GM18951 (cell line): ENCODE measurements at regions not wholly inside any gene's neighbourhood (a gene's known extent, or its start where the extent isn't known, plus 50 kb on each side); places are given as distances from the start of the nearest gene placed in this dataset.

ENCODE experiments used
- POLR2A ChIP-seq: IDR thresholded peaks from 4 replicates; pipeline ENCODE4 v1.6.1; 2011; ENCODE audit warnings: mild to moderate bottlenecking; ENCODE audit not compliant: insufficient read length, insufficient read depth; ENCODE audit errors: extremely low read depth
- in situ Hi-C: fragments of 300-500 bp; cut with MboI; formaldehyde crosslinking; loops from one replicate; pipeline ENCODE4 v1.12.0; 2022; ENCODE audit warnings: low sequenced_read_pairs, mixed read lengths, inconsistent platforms; ENCODE audit not compliant: unreplicated experiment

- TF ChIP-seq POLR2A: no peak
- in situ Hi-C loops: no loop called here
Observed at GRCh38 chr1:79822053-79822452, 815.5 kb upstream of the ADGRL4 start.

DNA sequence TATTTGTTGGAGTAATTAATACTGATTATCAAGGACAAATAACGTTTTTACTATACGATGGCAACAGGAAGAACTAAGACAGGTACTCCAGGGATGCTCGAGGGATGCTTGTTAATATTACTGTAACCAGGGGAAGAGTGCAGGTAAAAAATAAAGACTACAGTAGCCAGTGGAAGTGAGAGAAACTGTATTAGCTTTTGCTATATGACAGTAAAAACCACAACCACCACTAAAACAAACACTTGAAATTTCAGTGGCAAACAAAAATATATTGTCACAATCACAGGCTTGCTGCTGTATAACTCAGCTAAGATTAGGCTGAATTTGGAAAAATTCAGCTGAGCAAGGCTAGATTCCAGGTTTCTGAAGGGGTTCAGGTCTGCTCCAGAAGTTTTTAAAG is 812.6 kb upstream of the ADGRL4 start:
- in situ Hi-C loops: no loop called here

GRCh38 chr1:79817031-79817560 is 810.6 kb upstream of the ADGRL4 start:
- no peak for TF ChIP-seq POLR2A

More for the DNA sequence above, 812.6 kb upstream of the ADGRL4 start:
- TF ChIP-seq POLR2A: no peak

DNA sequence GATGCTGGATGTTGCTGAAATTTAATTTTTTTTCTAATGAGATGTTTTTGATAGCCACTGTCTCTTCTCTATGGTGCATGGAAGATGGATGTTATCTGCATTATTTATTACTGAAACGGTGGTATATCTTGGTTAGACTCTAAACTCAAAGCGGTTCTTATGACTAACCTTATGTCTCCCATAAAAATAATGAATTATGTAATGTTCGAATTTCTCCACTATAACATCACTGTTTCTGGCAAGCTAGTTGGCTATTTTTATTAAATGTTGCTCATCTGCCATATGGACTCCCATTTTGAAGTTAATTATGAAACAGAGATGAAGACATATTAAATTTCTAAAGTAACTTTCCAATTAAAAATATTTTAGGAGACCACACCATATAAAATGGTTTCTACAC is 808.6 kb upstream of the ADGRL4 start:
- TF ChIP-seq POLR2A: no peak
- in situ Hi-C loops: no loop called here

More at GRCh38 chr1:79817031-79817560, 810.6 kb upstream of the ADGRL4 start:
- in situ Hi-C loops: no loop called here

DNA sequence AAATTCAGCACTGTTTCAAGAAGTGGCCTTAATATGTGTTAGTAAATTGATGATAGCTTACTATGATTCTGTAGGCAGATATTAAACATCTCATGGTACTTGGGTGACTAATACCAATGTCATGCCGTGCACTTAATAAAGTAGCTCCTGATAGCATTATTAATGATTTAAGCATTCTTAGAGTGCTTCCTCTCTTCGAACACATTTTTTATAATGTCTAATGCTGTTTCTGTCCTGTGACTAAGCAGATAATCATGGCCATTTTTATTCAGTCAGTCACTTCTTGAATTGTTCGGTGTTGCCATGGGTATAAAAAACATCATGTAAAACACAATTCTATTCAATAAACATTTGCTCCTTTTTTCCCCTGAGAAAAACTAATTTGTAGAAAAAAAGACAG is 804.6 kb upstream of the ADGRL4 start:
- in situ Hi-C loops: no loop called here
- no peak for TF ChIP-seq POLR2A

- no peak for TF ChIP-seq POLR2A
- in situ Hi-C loops: no loop called here
Observed at GRCh38 chr1:79808816-79809475, 802.4 kb upstream of the ADGRL4 start.

DNA sequence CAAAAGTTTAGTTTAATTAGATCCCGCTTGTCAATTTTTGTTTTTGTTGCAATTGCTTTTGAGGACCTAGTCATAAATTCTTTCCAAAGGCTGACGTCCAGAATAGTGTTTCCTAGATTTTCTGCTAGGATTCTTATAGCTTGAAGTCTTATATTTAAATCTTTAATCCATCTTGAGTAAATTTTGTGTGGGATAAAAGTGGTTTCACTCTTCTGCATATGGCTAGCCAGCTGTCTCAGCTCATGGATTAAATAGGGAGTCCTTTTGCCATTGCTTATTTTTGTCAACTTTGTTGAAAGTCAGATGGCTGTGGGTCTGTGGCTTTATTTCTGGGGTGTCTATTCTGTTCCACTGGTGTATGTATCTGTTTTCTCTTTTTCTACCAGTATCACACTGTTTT is 801.3 kb upstream of the ADGRL4 start:
- in situ Hi-C loops: no loop called here
- no peak for TF ChIP-seq POLR2A

DNA sequence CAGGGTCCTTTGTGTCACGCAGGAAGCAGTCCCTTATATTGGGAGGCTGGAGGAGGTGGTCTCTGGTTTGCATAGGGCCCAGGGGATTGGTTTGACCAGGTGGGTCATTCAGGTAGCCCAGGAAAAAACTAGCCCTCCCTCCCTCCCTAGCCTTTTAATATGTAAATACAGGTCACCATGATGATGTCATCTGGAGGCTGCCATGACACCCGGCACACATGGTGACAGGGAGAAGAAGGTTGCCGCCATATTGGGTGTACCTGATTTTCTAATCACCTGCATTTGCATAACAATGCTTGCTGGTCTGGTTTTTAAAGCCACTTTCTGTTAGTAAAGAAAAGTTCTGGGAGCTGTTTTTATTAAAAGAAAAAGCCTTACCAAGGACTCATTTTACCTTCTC is 791.0 kb upstream of the ADGRL4 start:
- in situ Hi-C loops: no loop called here

GRCh38 chr1:79796434-79796833 is 789.9 kb upstream of the ADGRL4 start:
- in situ Hi-C loops: no loop called here
- TF ChIP-seq POLR2A: no peak

More for the DNA sequence above, 791.0 kb upstream of the ADGRL4 start:
- no peak for TF ChIP-seq POLR2A

- in situ Hi-C loops: no loop called here
Observed at GRCh38 chr1:79792219-79792930, 785.8 kb upstream of the ADGRL4 start.

GRCh38 chr1:79791488-79792218 is 785.1 kb upstream of the ADGRL4 start:
- in situ Hi-C loops: no loop called here

More at GRCh38 chr1:79792219-79792930, 785.8 kb upstream of the ADGRL4 start:
- no peak for TF ChIP-seq POLR2A

GRCh38 chr1:79790950-79791349 is 784.4 kb upstream of the ADGRL4 start:
- in situ Hi-C loops: no loop called here
- no peak for TF ChIP-seq POLR2A

More at GRCh38 chr1:79791488-79792218, 785.1 kb upstream of the ADGRL4 start:
- no peak for TF ChIP-seq POLR2A

DNA sequence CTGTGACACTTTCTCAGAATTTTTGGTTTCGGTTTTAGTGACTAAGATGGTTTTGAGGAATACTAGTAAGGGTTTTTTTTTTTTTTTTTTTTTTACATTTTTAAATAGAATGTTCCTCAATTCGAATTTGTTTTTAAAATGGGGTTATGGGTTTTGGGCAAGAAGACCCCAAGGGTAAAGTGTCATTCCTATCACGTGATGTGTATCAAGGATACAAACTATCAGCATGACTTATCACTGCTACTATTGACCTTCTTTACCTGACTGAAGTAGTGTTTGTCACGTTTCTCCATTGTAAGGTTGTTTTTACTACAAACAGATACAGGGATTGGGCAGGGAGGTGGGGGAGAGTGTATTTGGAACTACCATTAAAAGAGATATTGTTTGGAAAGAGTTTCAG is 781.1 kb upstream of the ADGRL4 start:
- TF ChIP-seq POLR2A: no peak

More for the DNA sequence above, 781.1 kb upstream of the ADGRL4 start:
- in situ Hi-C loops: no loop called here
